ENCODE measurements at regions not wholly inside any gene's neighbourhood (a gene's known extent, or its start where the extent isn't known, plus 50 kb on each side); places are given as distances from the start of the nearest gene placed in this dataset.

DNA sequence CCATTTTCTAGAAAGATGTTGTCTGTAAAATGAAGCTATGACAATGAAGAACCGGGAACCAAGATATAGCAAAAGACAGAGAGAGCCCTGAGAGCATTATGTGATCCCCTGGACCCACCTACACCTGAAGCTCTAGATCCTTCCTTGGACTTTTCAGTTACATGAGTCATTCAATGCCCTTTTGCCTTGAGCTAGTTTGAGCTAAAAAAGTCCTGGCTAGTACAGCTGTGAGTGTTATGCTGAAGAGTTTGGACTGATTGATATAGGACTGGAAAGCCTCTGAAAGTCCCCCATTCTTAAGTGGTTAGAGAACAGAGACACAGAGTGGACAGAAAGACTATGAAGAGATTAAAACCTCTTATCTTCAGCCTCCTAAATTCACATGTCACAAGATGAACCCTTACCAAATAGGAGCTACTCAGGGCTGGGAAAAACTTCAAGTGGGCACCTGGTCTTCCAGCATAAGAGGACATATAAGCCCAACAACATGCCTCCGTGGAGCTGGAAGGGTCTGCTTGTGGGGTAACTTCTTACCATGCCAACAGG is 386.8 kb upstream of the NFE2L3 start:
- TF ChIP-seq, protein P1, sequence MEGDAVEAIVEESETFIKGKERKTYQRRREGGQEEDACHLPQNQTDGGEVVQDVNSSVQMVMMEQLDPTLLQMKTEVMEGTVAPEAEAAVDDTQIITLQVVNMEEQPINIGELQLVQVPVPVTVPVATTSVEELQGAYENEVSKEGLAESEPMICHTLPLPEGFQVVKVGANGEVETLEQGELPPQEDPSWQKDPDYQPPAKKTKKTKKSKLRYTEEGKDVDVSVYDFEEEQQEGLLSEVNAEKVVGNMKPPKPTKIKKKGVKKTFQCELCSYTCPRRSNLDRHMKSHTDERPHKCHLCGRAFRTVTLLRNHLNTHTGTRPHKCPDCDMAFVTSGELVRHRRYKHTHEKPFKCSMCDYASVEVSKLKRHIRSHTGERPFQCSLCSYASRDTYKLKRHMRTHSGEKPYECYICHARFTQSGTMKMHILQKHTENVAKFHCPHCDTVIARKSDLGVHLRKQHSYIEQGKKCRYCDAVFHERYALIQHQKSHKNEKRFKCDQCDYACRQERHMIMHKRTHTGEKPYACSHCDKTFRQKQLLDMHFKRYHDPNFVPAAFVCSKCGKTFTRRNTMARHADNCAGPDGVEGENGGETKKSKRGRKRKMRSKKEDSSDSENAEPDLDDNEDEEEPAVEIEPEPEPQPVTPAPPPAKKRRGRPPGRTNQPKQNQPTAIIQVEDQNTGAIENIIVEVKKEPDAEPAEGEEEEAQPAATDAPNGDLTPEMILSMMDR (IDR thresholded peaks at IDR 0.05; ENCODE audit: low read depth, low read length, missing control alignments), result no peak
- no peak for DNase-seq (ENCODE audit: extremely low read depth, low read depth)

DNA sequence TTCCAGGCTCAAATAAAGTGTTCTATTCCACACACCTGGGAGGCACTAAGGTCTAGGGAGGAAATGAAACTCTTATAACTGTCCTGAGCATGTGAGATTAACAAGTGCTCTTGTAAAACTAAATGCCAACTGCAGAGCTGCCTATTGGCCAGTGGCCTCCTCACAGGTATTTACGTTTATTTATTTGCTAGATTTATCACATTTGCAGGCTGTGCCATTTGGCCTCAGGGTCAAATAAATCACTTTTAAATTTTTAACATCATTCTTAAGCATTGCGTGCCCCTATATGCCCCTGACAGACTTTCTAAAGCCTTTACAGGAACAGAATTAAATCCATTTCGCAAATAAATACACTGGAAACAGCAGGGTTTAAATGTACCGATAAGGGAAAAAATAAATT is 381.8 kb upstream of the NFE2L3 start:
- TF ChIP-seq, protein P1 (IDR thresholded peaks at IDR 0.05; ENCODE audit: low read depth, low read length, missing control alignments), result no peak
- no peak overlapping the region for H3K4me3 ChIP-seq (replicated peaks; ENCODE audit: low read depth, low read length)
- DNase-seq (ENCODE audit: extremely low read depth, low read depth), result no peak

More for the DNA sequence above, 386.8 kb upstream of the NFE2L3 start:
- H3K4me3 ChIP-seq (replicated peaks; ENCODE audit: low read depth, low read length), result no peak overlapping the region

GRCh38 chr7:25770670-25771069 is 381.3 kb upstream of the NFE2L3 start:
- TF ChIP-seq, protein P1 (IDR thresholded peaks at IDR 0.05; ENCODE audit: low read depth, low read length, missing control alignments), result no peak
- DNase-seq (ENCODE audit: extremely low read depth, low read depth), result no peak
- H3K4me3 ChIP-seq (replicated peaks; ENCODE audit: low read depth, low read length), result no peak overlapping the region

DNA sequence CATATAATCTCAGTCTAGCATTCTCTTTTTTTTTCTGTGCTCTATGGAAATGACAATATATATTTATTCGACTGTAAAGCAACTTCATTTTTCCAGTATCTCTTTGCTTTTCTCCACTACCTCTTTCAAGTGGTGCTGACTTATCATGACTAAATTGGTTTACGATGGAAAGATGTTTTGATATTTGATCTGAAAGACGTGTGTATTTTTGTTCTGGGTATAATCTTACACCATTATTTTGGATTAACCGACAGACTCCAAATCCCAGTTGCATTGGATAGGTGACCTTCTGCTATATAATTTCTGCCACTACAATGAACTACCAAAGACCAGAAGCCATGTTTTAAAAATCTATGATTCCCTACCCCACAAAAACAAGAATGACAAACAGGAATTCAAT is 380.5 kb upstream of the NFE2L3 start:
- no peak overlapping the region for H3K4me3 ChIP-seq (replicated peaks; ENCODE audit: low read depth, low read length)
- TF ChIP-seq, protein P1 (IDR thresholded peaks at IDR 0.05; ENCODE audit: low read depth, low read length, missing control alignments), result no peak

GRCh38 chr7:25772802-25773201 is 379.2 kb upstream of the NFE2L3 start:
- no peak overlapping the region for H3K4me3 ChIP-seq (replicated peaks; ENCODE audit: low read depth, low read length)
- no peak for DNase-seq (ENCODE audit: extremely low read depth, low read depth)
- TF ChIP-seq, protein P1 (IDR thresholded peaks at IDR 0.05; ENCODE audit: low read depth, low read length, missing control alignments), result no peak

More for the DNA sequence above, 380.5 kb upstream of the NFE2L3 start:
- no peak for DNase-seq (ENCODE audit: extremely low read depth, low read depth)

DNA sequence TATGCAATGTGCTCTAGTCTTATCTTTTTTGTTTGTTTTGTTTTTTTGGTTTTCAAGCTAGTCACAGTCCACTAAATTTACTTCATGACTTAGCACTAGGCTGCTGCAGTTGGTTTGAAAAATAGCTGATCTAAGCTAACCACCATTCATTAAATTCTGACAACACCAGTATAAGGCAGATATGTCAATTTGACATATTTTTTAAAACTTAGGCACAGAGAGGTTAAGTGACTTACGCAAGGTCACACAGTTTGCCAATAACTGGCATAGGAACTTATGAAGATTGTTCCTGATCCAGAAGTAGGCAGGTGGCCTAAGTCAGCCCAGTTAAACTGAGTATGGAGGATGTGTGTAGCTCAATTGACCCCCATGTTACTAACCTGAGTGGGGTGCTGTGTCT is 377.3 kb upstream of the NFE2L3 start:
- no peak overlapping the region for H3K4me3 ChIP-seq (replicated peaks; ENCODE audit: low read depth, low read length)
- TF ChIP-seq, protein P1 (IDR thresholded peaks at IDR 0.05; ENCODE audit: low read depth, low read length, missing control alignments), result no peak
- DNase-seq (ENCODE audit: extremely low read depth, low read depth), result no peak

- DNase-seq (ENCODE audit: extremely low read depth, low read depth), result no peak
- no peak overlapping the region for H3K4me3 ChIP-seq (replicated peaks; ENCODE audit: low read depth, low read length)
- TF ChIP-seq, protein P1 (IDR thresholded peaks at IDR 0.05; ENCODE audit: low read depth, low read length, missing control alignments), result no peak
Observed at GRCh38 chr7:25775570-25775969, 376.4 kb upstream of the NFE2L3 start.
